GM23338 (cell line): ENCODE measurements at regions not wholly inside any gene's neighbourhood (a gene's known extent, or its start where the extent isn't known, plus 50 kb on each side); places are given as distances from the start of the nearest gene placed in this dataset.
"Not testable (repeated sequence)": the region's sequence is repeated elsewhere in the genome, so short reads cannot be mapped to it uniquely, and the experiment has no call there.

Experiments used
- ATAC-seq: fragments of 200-7000 bp; cut with Tn5 transposase; 3 replicates; pipeline ENCODE4 v1.9.1; 2020
- DNase-seq: peaks from one replicate; pipeline ENCODE4 v3.0.0-alpha.2; 2015; ENCODE audit warnings: low spot score
- H2AFZ ChIP-seq: fragments of 200-600 bp; sonication (generic); 2 replicates; pipeline ENCODE4 v1.8.0; 2016; ENCODE audit warnings: antibody characterized with exemption, mild to moderate bottlenecking, moderate library complexity
- H3F3A ChIP-seq: fragments of 200-600 bp; sonication (generic); replicated peaks from 2 replicates; pipeline ENCODE4 v1.8.0; 2017; ENCODE audit warnings: antibody characterized with exemption, mixed run types, low read depth
- H3K27ac ChIP-seq: fragments of 200-600 bp; sonication (generic); 2 replicates; pipeline ENCODE4 v1.6.1; 2016; ENCODE audit warnings: low read depth
- H3K27me3 ChIP-seq: fragments of 200-600 bp; sonication (generic); 2 replicates; pipeline ENCODE4 v1.8.0; 2016; ENCODE audit warnings: mild to moderate bottlenecking, mixed run types, moderate library complexity; ENCODE audit not compliant: insufficient read depth
- H3K36me3 ChIP-seq: fragments of 200-600 bp; sonication (generic); 2 replicates; pipeline ENCODE4 v1.8.0; 2016; ENCODE audit warnings: mild to moderate bottlenecking; ENCODE audit not compliant: insufficient read depth
- H3K4me1 ChIP-seq: fragments of 200-600 bp; sonication (generic); 2 replicates; pipeline ENCODE4 v1.8.0; 2016; ENCODE audit warnings: mild to moderate bottlenecking, moderate library complexity; ENCODE audit not compliant: insufficient read depth
- H3K4me2 ChIP-seq: fragments of 200-600 bp; sonication (generic); 2 replicates; pipeline ENCODE4 v1.7.1; 2017; ENCODE audit warnings: mixed run types
- H3K4me3 ChIP-seq: fragments of 200-600 bp; sonication (generic); 2 replicates; pipeline ENCODE4 v1.6.1; 2016; ENCODE audit warnings: mixed run types
- H3K79me2 ChIP-seq: fragments of 200-600 bp; sonication (generic); replicated peaks from 2 replicates; pipeline ENCODE4 v1.8.0; 2017; ENCODE audit warnings: mild to moderate bottlenecking; ENCODE audit not compliant: insufficient read depth
- H3K9me2 ChIP-seq: fragments of 200-600 bp; sonication (generic); 2 replicates; pipeline ENCODE4 v1.8.0; 2017; ENCODE audit not compliant: insufficient read depth
- H4K20me1 ChIP-seq: fragments of 200-600 bp; sonication (generic); replicated peaks from 2 replicates; pipeline ENCODE4 v1.8.0; 2017; ENCODE audit warnings: mild to moderate bottlenecking; ENCODE audit not compliant: insufficient read depth
- H3K27ac Mint-ChIP-seq: 2 replicates; pipeline ENCODE4 v1.8.0; 2020; ENCODE audit warnings: inconsistent platforms, mild to moderate bottlenecking, moderate library complexity, mixed read lengths
- H3K27me3 Mint-ChIP-seq: 3 replicates; pipeline ENCODE4 v1.8.0; 2022; ENCODE audit warnings: low read depth, mild to moderate bottlenecking, moderate library complexity, mixed read lengths, inconsistent platforms; ENCODE audit not compliant: insufficient read depth, poor library complexity
- H3K36me3 Mint-ChIP-seq: 3 replicates; pipeline ENCODE4 v1.8.0; 2021; ENCODE audit warnings: low read depth, mild to moderate bottlenecking, inconsistent platforms, moderate library complexity, mixed read lengths
- H3K4me1 Mint-ChIP-seq: 3 replicates; pipeline ENCODE4 v1.8.0; 2020; ENCODE audit warnings: mild to moderate bottlenecking, inconsistent platforms, mixed read lengths
- H3K4me3 Mint-ChIP-seq: 3 replicates; pipeline ENCODE4 v1.8.0; 2021; ENCODE audit warnings: moderate library complexity, mild to moderate bottlenecking, inconsistent platforms, mixed read lengths
- H3K9me3 Mint-ChIP-seq: 3 replicates; pipeline ENCODE4 v1.8.0; 2020; ENCODE audit warnings: moderate library complexity, mild to moderate bottlenecking, inconsistent platforms, mixed read lengths
- CTCF ChIP-seq, 2 experiments: fragments of 200-600 bp in 1 of 2; sonication (generic) in 1 of 2; conservative IDR thresholded peaks; 2 replicates each; pipeline versions ENCODE4 v1.5.1 to v1.6.1; 2016 to 2017; ENCODE audit warnings: antibody characterized with exemption in 2 of 2, low read depth in 2 of 2, mild to moderate bottlenecking in 2 of 2, moderate library complexity in 1 of 2
- REST ChIP-seq: IDR thresholded peaks from one replicate; pipeline ENCODE4 v1.6.1; 2018; ENCODE audit warnings: antibody characterized with exemption; ENCODE audit not compliant: unreplicated experiment
- ZNF114 ChIP-seq: fragments of 250-450 bp; sonication (Bioruptor Pico); IDR thresholded peaks from 2 replicates; pipeline ENCODE4 v1.5.0; 2020; ENCODE audit warnings: mild to moderate bottlenecking, moderate library complexity
- ZNF462 ChIP-seq: fragments of 250-450 bp; sonication (Bioruptor Pico); IDR thresholded peaks from 2 replicates; pipeline ENCODE4 v1.5.0; 2020; ENCODE audit warnings: mild to moderate bottlenecking, moderate library complexity

GRCh38 chr4:151850791-151851213 is 90.0 kb upstream of the GATB start:
- Histone ChIP-seq H3K36me3 (no peaks in the 10 kb centered on the region), H3K9me2 (peaks cover 8% of the 10 kb centered on the region; the same call in 1 of the 2 replicates), H3K4me1 (no peaks in the 10 kb centered on the region), H3K79me2 (no peaks in the 10 kb centered on the region), H3F3A (no peaks in the 10 kb centered on the region), H3K4me2 (no peak overlapping the region), H3K4me3 (no peak overlapping the region), H3K27me3 (no peaks in the 10 kb centered on the region), H4K20me1 (no peaks in the 10 kb centered on the region), H3K27ac (no peak overlapping the region), H2AFZ (0 out of 2 replicates have a peak overlapping the region, but pooled peaks have one; percentile 20)
- Mint-ChIP-seq H3K9me3 (peaks cover 9% of the 10 kb centered on the region; the same call in 1 of the 3 replicates), H3K4me3 (no peak overlapping the region), H3K36me3 (no peaks in the 10 kb centered on the region; the same call in 2 of the 3 replicates), H3K4me1 (peaks cover 4% of the 10 kb centered on the region; the same call in 2 of the 3 replicates), H3K27ac (no peak overlapping the region), H3K27me3 (no peaks in the 10 kb centered on the region)
- DNase-seq (no peak), ATAC-seq (no peak)
- TF ChIP-seq REST (no peak), ZNF114 (CRISPR knock-in tag) (no peak), CTCF (conservative IDR thresholded peaks at IDR 0.05; ENCODE audit: low read depth in 2 of 2) (no peak), ZNF462 (CRISPR knock-in tag) (no peak)

GRCh38 chr4:151845551-151845950 is 84.7 kb upstream of the GATB start:
- not testable (repeated sequence) for H3K4me3 Mint-ChIP-seq, H3F3A ChIP-seq, H3K27ac Mint-ChIP-seq, H3K36me3 Mint-ChIP-seq, H3K79me2 ChIP-seq, H3K4me1 Mint-ChIP-seq, H2AFZ ChIP-seq, H3K4me2 ChIP-seq, H3K4me3 ChIP-seq, ATAC-seq, H3K27me3 ChIP-seq, H3K27ac ChIP-seq, H3K4me1 ChIP-seq, H3K27me3 Mint-ChIP-seq, DNase-seq, H3K36me3 ChIP-seq, H3K9me2 ChIP-seq, H4K20me1 ChIP-seq
- H3K9me3 Mint-ChIP-seq = peaks cover 13% of the 10 kb centered on the region; the same call in 1 of the 3 replicates
